HFF-Myc (cell line): ENCODE measurements at regions not wholly inside any gene's neighbourhood (a gene's known extent, or its start where the extent isn't known, plus 50 kb on each side); places are given as distances from the start of the nearest gene placed in this dataset.
A peak's percentile ranks its signal among the peaks of the same experiment; 100 is the strongest.
"Not testable (repeated sequence)": the region's sequence is repeated elsewhere in the genome, so short reads cannot be mapped to it uniquely, and the experiment has no call there.

Experiments used
- DNase-seq: peaks from one replicate; pipeline ENCODE4 v3.0.0-alpha.2; 2011; ENCODE audit warnings: low read depth; ENCODE audit errors: extremely low read depth
- H3K4me3 ChIP-seq: replicated peaks from 2 replicates; pipeline ENCODE4 v1.5.1; 2011; ENCODE audit warnings: low read depth, mild to moderate bottlenecking, control low read depth, low read length
- TF ChIP-seq, protein P1 (sequence below): IDR thresholded peaks from 2 replicates; pipeline ENCODE4 v1.5.1; 2012; ENCODE audit warnings: mild to moderate bottlenecking, low read depth, low read length, control low read depth; ENCODE audit errors: missing control alignments

DNA sequence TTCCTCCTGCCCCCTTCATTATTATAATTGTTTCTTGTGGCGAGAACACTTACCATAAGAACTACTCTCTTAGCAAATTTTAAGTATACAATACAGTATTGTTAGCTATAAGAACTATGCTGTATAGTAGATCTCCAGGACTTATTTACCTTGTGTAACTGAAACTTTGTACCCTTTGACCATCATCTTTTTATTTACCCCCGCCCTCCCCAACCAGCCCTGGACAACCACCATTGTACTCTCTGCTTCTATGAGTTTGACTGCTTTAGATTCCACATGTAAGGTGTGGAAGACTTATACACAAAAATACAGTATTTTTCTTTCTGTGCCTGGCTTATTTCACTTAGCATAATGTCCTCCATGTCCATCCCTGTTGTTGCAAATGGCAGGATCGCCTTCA, 161.1 kb downstream of the PHF8 start:
- TF ChIP-seq, protein P1, sequence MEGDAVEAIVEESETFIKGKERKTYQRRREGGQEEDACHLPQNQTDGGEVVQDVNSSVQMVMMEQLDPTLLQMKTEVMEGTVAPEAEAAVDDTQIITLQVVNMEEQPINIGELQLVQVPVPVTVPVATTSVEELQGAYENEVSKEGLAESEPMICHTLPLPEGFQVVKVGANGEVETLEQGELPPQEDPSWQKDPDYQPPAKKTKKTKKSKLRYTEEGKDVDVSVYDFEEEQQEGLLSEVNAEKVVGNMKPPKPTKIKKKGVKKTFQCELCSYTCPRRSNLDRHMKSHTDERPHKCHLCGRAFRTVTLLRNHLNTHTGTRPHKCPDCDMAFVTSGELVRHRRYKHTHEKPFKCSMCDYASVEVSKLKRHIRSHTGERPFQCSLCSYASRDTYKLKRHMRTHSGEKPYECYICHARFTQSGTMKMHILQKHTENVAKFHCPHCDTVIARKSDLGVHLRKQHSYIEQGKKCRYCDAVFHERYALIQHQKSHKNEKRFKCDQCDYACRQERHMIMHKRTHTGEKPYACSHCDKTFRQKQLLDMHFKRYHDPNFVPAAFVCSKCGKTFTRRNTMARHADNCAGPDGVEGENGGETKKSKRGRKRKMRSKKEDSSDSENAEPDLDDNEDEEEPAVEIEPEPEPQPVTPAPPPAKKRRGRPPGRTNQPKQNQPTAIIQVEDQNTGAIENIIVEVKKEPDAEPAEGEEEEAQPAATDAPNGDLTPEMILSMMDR = no peak
- H3K4me3 ChIP-seq = no peak overlapping the region
- DNase-seq = no peak

DNA sequence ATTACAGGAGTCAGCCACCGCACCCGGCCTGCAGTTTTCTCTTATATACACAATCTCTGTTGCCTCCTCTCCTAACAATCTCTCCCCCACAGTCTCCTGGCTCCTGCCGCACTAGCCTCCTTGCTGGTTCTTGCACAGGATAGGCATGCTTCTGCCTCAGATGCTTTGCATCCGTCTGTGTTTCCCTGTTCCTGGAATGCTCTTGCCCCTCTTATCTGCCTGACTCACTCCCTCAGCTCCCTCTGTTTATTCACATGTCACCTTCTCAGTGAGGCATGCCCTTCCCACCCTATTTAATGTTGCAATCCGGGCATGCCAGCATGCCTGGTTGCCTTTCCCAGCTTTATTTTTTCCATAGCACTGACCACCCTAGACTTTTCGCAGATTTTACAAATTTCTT, 161.9 kb downstream of the PHF8 start:
- no peak overlapping the region for H3K4me3 ChIP-seq
- TF ChIP-seq, protein P1 = no peak
- DNase-seq = no peak

DNA sequence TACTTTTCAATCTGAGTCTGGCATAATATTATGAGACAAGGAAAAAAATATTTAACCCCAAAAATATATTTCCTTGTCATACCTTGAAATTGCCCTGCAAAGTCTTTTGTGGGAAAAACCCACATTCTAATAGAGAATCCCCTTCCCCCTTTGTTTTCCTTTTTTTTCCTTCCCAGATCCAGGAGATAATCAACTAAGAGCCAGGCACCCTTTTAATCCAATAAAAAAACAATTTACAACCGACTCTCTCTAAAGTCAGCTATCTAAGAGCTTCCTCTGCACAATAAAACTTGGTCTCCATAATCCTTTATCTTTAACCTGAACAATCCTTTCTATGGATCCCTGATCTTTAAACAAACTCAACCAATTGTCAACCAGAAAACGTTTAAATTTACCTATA, 163.5 kb downstream of the PHF8 start:
- DNase-seq, H3K4me3 ChIP-seq: not testable (repeated sequence)

DNA sequence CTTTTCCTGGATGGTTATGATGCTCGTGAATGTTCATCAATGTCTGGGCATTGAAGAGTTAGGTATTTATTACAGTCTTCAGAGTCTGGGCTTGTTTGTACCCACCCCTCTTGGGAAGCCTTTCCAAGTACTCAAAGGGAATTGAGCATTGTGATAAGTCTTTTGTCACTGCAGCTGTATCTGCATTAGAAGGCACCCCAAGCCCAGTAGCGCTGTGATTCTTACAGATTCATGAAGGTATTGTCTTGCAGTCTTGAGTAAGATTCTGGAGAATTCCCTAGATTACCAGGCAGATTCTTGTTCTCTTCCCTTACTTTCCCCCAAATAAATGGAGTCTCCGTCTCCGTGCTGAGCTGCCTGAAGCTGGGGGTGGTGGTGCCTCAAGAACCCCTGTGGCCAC, 173.4 kb upstream of the HUWE1 start:
- TF ChIP-seq, protein P1 = no peak
- no peak for DNase-seq
- no peak overlapping the region for H3K4me3 ChIP-seq

DNA sequence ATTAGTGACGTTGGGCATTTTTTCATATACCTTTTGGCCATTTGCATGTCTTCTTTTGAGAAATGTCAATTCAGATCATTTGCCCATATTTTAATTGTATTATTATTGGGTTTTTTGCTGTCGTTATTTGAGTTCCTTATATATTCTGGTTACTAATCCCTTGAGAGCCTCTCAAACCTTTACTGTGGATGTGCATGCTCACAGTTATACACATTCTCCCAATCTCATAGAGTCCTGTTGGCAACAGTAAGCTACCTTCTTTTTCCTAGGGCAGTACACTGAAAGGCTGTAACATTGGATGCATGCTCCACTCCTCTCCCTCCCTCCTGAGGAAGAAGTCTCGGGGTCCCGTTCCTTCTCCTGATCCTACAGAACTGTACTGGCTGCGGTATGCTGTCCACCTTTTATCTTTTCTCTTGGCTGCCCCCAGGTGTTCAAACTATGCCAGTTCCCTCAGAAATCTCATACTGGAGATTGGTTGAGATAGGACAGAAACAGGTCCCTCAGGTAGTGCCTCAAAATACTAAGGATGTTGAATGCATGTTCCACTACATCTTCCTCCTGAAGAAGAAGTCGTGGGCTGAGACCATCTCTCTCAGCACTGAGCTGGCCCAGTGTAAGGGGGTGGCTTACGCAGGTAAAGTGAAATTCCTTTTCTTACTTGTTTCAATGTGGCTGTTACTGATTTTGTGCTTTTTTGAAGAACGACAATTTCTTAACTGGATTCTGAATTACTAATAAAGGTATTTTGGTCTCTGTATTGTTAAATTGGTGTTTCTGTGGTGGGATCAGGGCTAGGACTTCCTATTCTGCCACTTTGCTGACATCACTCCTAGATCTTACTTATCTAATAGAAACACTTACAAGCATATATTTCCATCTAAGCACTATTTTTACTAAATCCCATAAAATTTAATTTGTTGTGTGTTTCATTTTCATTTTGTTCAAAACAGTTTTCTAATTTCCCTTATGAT, 145.4 kb upstream of the HUWE1 start:
- TF ChIP-seq, protein P1 = peak; percentile 33
- peak; percentile 2 for DNase-seq
- H3K4me3 ChIP-seq = no peak overlapping the region

DNA sequence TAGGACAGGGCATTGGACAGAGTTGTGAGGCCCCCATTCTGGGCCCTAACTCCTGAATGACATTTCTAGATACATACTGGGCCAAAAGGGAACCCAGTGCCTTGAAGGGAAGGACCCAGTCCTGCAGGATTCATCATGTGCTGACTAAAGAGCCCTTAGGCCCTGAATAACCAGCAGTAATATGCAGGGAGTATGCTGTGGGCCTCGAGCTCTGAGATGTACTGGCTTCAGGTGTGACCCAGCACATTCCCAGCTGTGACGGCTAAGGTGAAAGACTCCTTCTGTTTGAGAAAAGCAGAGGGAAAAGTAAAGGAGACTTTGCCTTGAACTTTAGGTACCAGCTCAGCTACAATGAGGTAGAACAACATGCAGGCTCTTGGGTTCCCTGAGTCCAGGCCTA, 138.2 kb upstream of the HUWE1 start:
- DNase-seq = no peak
- TF ChIP-seq, protein P1 = no peak
- no peak overlapping the region for H3K4me3 ChIP-seq

DNA sequence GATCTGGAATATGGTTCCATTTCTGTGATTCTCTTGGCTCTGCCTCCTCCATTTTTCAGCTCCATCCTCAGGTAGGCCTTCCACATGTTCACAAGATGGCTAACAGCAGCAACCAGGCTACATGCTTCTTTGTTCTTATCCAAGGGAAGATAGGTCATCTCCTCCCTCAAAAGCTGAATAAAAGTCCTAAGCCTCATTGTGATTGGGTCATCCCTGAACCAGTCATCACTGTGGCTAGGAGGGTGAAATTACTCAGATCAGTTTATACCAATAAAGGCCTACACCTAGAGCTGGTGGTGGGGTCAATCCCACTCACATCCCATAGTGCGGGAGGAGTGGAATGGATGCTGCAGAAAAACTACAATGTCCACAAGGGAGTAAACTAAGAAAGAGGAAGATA, 131.6 kb upstream of the HUWE1 start:
- not testable (repeated sequence) for DNase-seq, H3K4me3 ChIP-seq

DNA sequence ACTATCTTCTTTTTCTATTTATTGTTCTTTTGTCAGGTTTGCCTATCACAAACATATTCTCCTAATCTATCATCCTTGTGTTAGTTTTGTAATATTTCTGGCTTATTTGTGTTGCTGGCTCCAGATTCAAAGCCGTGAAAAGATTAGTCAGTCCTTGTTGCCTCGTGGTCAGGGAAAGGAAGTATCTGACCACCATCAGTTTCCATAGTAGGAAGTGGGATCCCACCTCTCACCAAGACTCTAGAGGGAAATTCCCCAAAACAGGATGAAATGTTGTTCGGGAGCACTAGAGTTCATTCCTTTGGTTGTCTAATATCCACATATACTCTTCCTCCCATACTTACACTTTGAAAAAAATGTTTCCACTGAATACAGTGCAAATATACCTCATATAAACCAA, 131.0 kb upstream of the HUWE1 start:
- no peak overlapping the region for H3K4me3 ChIP-seq
- TF ChIP-seq, protein P1 = no peak
- no peak for DNase-seq
